GM06990 (cell line): ENCODE measurements at regions not wholly inside any gene's neighbourhood (a gene's known extent, or its start where the extent isn't known, plus 50 kb on each side); places are given as distances from the start of the nearest gene placed in this dataset.

Experiments used
- DNase-seq: peaks from one replicate; pipeline ENCODE4 v3.0.0-alpha.2; 2011; ENCODE audit not compliant: insufficient read length; ENCODE audit errors: extremely low read depth
- H3K27me3 ChIP-seq: replicated peaks from 2 replicates; pipeline ENCODE4 v1.6.0; 2011; ENCODE audit warnings: low read length; ENCODE audit not compliant: control insufficient read depth, insufficient read depth
- H3K36me3 ChIP-seq: 2 replicates; pipeline ENCODE4 v1.5.1; 2011; ENCODE audit warnings: low read length; ENCODE audit not compliant: control insufficient read depth, insufficient read depth
- H3K4me3 ChIP-seq: replicated peaks from 2 replicates; pipeline ENCODE4 v1.5.1; 2011; ENCODE audit warnings: low read depth, mild to moderate bottlenecking, control low read depth, low read length
- TF ChIP-seq, protein P1 (sequence below): IDR thresholded peaks from 2 replicates; pipeline ENCODE4 v1.5.1; 2011; ENCODE audit warnings: low read length, control low read depth, mild to moderate bottlenecking, inconsistent platforms; ENCODE audit not compliant: insufficient read depth, poor library complexity, severe bottlenecking

DNA sequence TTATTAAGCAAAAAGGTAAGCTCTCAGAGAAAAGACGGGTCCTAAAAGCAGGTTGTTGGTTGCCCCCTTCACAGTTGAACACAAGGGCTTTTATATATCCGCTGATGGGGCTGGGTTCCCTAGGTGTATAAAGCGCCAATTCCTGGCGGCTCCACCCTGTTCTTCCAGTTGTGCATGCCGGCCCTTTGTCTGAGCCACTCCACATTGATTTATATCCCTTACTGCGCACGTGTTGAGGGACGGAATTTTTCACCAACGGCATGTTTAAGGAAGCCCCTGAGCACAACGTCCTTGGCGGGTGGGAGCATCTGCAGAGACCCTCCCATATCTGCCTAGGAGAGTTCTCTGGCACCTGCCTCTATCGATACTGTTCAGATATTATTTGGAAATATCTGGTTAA, 135.7 kb downstream of the DTHD1 start:
- TF ChIP-seq, protein P1, sequence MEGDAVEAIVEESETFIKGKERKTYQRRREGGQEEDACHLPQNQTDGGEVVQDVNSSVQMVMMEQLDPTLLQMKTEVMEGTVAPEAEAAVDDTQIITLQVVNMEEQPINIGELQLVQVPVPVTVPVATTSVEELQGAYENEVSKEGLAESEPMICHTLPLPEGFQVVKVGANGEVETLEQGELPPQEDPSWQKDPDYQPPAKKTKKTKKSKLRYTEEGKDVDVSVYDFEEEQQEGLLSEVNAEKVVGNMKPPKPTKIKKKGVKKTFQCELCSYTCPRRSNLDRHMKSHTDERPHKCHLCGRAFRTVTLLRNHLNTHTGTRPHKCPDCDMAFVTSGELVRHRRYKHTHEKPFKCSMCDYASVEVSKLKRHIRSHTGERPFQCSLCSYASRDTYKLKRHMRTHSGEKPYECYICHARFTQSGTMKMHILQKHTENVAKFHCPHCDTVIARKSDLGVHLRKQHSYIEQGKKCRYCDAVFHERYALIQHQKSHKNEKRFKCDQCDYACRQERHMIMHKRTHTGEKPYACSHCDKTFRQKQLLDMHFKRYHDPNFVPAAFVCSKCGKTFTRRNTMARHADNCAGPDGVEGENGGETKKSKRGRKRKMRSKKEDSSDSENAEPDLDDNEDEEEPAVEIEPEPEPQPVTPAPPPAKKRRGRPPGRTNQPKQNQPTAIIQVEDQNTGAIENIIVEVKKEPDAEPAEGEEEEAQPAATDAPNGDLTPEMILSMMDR, result no peak
- Histone ChIP-seq H3K36me3 (no peaks in the 10 kb centered on the region), H3K27me3 (no peaks in the 10 kb centered on the region), H3K4me3 (no peak overlapping the region)
- no peak for DNase-seq

DNA sequence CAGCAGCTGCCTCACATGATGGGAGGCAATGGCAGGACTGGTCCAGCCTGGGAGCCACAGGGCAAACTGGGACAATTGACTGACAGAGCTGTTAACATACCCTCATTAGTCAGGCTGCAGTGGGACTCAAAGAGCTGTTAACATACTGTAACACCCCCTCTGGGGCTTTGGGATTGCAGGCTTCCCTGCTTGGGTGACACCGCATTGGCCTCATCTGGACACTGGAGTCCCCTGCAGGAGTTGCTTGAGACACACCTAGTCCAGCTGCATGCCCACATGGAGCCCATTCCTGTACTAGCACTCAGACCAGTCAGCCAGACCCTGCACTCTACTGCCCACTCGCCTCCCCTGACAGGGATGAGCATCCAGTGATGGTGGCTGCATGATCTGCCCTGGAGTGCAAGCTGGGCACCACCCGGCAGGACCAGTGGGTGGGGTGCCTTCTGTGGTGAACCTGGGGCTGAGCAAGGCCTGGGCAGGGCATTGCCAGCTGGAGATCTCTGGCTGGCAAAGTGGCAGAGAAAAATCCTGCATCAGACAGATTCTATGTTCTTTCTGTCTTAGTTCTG, 138.8 kb downstream of the DTHD1 start:
- Histone ChIP-seq H3K27me3 (no peaks in the 10 kb centered on the region), H3K4me3 (no peak overlapping the region), H3K36me3 (no peaks in the 10 kb centered on the region)
- no peak for DNase-seq
- TF ChIP-seq, protein P1, result no peak

DNA sequence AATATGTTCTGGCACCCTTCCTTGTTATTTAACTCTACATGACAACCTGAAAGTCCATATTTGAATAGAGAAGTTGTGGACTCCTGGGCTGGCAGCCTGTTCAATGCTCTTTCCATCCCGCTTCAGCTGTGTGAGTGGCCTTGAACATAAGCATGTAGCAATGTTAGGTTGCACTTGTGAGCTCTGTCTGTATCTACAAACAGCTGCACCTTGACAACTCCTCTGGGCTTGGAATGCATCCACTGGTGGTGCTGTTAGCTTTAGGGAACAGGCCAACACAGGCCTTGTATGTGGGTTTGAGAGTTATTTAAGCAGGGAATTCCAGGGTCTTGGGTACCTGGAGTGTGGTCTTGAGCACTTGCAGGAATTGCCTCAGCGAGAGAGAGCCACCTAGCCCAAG, 141.2 kb downstream of the DTHD1 start:
- H3K4me3 ChIP-seq, result no peak overlapping the region
- DNase-seq, result no peak
- TF ChIP-seq, protein P1, result no peak
- no peaks in the 10 kb centered on the region for H3K36me3 ChIP-seq
- no peaks in the 10 kb centered on the region for H3K27me3 ChIP-seq

DNA sequence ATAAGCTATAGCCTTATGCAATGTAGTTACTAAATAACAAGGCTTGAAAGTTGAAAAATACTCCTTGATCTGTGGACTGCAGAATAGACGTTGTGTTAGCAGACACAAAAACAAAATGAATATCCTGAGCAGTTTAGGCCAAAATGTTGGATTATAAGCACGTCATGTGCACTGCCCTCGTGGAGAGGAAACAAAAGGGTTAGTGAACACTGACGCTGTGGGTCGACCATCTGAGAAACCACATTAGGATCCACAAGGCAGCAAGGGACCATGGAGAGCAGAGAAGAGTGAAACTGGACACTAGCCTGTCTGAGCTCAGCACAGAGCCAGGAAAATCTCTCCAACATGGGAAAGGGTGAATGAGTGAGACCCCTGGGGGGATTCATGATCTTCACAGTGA, 145.3 kb downstream of the DTHD1 start:
- TF ChIP-seq, protein P1, result no peak
- Histone ChIP-seq H3K36me3 (no peaks in the 10 kb centered on the region), H3K27me3 (no peaks in the 10 kb centered on the region), H3K4me3 (no peak overlapping the region)
- DNase-seq, result no peak

DNA sequence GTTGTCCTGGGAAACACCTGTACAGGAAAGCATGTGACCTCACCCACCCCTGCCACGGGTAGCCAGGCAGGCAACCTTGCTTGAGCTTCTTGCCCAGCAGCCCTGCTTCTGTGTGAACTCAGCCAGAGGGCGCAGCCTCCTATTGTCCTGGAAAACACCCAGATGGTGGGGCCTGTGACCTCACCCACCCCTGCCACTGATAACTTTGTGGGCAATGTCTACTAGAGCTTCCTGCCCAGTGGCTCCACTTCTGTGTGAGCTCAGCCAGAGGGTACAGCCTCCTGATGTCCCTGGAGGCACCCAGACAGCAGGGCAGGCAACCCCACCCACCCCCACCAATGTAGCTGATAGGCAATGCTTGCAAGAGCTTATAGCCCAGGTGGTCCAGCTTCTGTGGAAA, 146.3 kb downstream of the DTHD1 start:
- no peak overlapping the region for H3K4me3 ChIP-seq
- DNase-seq, result no peak
- TF ChIP-seq, protein P1, result no peak
- no peaks in the 10 kb centered on the region for H3K36me3 ChIP-seq
- no peaks in the 10 kb centered on the region for H3K27me3 ChIP-seq

DNA sequence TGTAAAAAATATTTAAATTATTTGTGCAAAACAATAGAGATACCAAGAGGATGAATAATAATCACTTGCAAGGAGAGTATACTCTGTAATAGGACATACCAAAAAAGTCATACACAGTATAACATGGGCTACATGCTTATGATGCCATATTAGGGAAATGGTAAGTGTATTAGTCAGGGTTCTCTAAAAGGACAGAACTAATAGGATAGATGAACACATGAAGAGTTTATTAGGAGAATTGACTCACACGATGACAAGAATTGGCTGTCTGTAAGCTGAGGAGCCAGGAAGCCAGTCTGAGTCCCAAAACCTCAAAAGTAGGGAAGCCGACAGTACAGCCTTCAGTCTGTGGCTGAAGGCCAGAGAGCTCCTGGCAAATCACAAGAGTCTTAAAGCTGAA, 151.2 kb downstream of the DTHD1 start:
- Histone ChIP-seq H3K36me3 (no peaks in the 10 kb centered on the region), H3K4me3 (no peak overlapping the region), H3K27me3 (no peaks in the 10 kb centered on the region)
- TF ChIP-seq, protein P1, result no peak
- DNase-seq, result no peak
